LoVo (cell line): ENCODE measurements at regions not wholly inside any gene's neighbourhood (a gene's known extent, or its start where the extent isn't known, plus 50 kb on each side); places are given as distances from the start of the nearest gene placed in this dataset.
"Not testable (repeated sequence)": the region's sequence is repeated elsewhere in the genome, so short reads cannot be mapped to it uniquely, and the experiment has no call there.

Experiments used
- DNase-seq: peaks from one replicate; pipeline ENCODE4 v3.0.0-alpha.2; 2016; ENCODE audit warnings: low spot score

GRCh38 chr18:1488394-1488793 is 583.7 kb downstream of the ADCYAP1 start:
- DNase-seq = no peak

GRCh38 chr18:1488957-1489356 is 584.3 kb downstream of the ADCYAP1 start:
- DNase-seq = no peak

- no peak for DNase-seq
Observed at GRCh38 chr18:1495387-1495786, 590.7 kb downstream of the ADCYAP1 start.

- DNase-seq = no peak
Observed at GRCh38 chr18:1496096-1496495, 591.4 kb downstream of the ADCYAP1 start.

DNA sequence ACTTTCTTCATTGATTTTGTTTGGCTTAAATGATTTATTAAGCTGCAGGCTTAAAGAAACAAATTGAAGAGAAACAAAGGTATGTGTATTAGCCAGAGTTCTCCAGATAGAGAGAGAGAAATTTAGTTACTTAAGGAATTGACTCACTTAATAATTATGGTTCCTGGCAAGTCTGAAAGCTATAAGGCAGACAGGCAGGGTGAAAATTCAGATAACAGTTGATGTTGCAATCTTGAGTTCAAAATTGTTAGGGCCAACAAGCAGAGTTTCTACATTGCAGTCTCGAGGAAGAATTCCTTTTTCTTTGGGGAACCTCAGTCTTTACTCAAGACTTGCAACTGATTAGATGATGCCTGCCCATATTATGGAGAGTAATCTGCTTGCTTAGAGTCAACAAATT is 593.5 kb downstream of the ADCYAP1 start:
- DNase-seq = no peak

DNA sequence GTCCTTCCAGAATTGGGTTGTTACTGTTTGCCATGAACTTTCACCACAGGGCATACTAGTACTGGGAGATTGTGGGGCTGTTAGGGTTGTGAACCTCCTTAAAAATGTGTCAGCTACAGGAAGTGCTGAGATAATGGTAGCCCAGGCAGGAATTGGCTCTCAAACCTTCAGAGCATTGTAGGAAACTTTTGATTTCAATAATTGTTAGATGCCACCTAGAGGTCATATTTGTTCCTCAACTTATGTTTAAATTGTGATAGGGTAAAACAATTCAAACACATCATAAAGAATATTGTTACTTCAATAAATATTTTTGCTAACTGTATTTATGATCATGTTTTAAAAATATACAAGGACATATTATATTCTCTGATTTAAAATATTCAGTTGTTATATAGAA is 594.6 kb downstream of the ADCYAP1 start:
- DNase-seq = no peak

DNA sequence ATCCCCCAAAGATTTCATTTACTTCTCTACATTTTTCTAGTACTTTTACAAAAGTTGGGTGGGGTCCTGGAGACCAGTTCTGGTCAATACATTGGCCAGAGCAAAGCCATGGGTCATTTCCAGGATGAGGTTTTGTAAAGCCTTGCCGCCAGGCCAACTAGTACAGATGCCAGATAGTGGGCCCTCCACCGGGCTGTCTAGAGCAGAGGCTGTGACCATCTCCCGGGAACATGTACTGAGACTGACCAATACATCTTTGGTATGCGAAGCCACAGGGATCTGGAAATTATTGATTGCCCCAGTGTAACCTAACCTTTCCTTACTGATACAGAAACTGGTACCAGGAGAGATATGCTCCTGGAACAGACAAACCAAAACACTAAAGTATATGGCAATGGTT is 599.2 kb downstream of the ADCYAP1 start:
- no peak for DNase-seq

DNA sequence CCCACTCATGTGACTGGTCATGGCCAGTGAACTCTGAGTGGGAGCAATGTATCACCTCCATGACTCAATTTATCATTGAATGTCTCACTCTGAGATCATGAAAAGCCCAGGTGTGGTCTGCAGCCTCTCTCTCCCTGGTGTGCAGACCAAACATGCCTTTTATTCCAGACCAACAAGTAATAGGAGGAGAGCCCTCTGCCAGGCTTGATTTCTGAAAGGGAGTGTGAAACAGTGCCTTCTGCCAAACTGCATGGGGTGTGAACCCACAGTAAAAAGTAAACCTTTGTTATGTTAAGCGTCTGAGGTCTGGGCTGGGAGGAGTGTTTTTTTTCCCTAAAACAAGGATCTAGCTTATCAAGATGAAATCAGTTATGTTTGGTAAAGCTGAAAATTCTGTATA is 601.2 kb downstream of the ADCYAP1 start:
- DNase-seq = no peak

- no peak for DNase-seq
Observed at GRCh38 chr18:1510542-1511179, 606.0 kb downstream of the ADCYAP1 start.

DNA sequence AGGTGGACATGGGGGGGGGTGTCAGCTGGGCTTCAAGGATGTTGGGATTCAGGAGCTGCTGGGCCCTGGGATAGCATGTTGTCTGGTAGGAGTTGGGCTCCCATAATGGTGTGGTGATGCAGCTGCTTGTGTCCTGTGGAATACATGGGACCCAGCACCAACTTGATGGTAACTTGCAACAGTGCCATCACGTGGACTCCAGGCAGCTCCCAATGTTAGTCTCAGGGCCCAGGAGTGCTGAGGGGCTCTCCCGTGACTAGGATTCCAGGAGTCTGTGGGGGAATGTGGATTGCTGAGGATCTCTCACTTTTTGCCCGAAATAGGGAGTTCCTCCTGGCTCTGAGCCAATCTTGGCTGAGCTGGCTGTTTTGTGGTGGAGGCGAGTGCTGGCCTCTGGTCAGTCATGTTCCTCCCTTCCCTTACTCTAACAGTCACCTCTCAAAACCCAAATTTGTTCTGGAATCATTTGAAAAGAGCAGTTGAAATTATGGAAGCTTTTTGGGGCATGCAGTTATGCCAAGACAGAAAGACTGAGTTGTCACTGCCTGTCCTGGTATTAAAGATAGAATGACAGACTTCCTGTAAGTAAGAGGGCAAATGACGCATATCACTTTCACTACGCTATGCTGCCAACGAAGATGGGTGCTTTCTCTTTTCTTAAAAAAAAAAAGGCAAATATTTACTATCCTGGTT is 607.1 kb downstream of the ADCYAP1 start:
- no peak for DNase-seq

DNA sequence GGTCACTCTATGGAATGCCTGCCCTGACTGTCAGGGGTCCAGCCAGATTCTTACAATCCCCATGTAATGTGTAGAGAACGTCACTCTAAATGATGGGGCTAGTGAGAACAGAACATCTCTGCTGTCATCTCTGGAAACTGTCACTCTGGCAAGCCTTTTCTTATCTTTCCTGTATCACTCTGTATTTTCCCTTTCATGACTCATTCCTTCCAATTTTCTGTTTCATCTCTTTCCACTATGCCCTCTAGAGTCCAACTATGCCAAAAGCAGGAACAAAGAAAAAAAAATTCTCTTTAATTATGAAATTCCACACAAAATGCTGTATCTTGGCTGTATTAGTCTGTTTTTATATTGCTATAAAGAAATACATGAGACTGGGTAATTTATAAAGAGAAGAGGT is 608.8 kb downstream of the ADCYAP1 start:
- peak; percentile 1 for DNase-seq

GRCh38 chr18:1521588-1522248 is 617.0 kb downstream of the ADCYAP1 start:
- not testable (repeated sequence) for DNase-seq

DNA sequence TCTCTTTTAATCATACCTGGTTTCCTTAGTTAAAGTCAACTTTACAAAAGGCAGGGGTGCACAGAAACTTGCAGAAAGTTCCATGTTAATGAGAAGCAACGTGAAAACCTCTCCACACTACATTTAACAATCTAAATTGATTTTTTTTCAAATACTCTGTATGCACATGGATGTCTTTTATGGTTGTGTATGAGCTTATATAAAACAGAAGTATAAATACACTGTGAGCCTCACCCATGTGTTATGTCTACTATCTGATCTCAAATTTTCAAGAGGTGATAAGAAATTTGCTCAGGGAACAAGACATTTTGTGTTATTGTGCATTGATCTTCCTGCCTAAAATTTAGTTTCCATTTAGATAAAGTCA is 617.6 kb downstream of the ADCYAP1 start:
- DNase-seq = no peak

DNA sequence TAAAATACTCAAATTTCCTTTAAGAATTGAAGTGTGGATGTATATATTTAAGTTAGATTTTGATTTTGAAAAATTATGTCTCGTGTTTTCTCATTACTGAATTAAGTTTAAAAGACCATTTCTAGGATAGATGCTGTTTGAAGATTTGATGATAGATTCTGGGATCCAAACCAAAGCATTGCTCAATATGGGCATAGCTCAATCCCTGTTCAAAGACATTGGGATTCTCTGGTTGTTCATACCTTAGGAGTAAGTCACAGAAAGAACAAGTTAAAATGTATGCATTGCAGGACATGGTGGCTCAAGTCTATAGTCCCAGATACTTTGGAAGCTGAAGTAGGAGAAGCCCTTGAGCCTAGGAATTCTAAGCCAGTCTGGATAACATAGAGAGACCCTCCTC is 622.3 kb downstream of the ADCYAP1 start:
- DNase-seq = no peak

GRCh38 chr18:1527805-1528204 is 623.1 kb downstream of the ADCYAP1 start:
- no peak for DNase-seq

DNA sequence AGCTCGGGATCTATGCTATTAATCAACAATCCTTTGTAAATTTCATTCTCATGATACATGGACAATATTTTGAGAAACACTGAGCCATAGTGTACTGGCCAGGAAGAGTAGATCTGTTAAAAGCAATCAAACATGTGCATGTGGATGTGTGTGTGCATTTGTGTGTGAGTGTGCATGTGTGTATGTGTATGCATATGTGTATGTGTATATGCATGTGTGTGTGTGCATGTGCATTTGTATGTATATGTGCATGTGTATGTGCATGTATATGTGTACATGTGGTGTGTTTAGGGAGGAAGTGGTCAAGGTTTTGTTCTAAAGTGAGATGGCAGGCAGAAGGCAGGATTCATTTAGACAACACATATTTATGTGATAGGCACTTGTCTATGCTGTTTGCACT is 623.8 kb downstream of the ADCYAP1 start:
- no peak for DNase-seq

- DNase-seq = no peak
Observed at GRCh38 chr18:1528964-1529509, 624.4 kb downstream of the ADCYAP1 start.

GRCh38 chr18:1530650-1531049 is 626.0 kb downstream of the ADCYAP1 start:
- DNase-seq = no peak

DNA sequence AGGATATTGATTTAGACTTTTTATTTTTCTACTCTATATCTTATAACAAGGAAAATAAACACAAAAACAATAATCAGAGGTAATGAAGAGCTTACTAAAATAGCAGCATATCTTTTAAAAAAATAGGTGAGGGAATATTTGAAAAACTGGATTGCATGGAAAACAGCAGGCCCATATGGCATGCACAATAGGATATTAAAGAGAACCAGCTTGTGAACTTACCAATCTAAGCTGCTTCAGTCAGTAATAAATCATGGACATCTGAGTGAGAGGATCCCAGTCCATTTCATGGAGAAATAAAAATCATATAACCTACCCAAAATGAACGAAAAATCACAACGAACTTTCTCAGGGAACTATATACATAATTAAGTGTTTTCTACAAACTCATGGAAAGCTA is 634.6 kb downstream of the ADCYAP1 start:
- DNase-seq = no peak

- no peak for DNase-seq
Observed at GRCh38 chr18:1541478-1541877, 636.8 kb downstream of the ADCYAP1 start.

- no peak for DNase-seq
Observed at GRCh38 chr18:1542230-1542774, 637.6 kb downstream of the ADCYAP1 start.

DNA sequence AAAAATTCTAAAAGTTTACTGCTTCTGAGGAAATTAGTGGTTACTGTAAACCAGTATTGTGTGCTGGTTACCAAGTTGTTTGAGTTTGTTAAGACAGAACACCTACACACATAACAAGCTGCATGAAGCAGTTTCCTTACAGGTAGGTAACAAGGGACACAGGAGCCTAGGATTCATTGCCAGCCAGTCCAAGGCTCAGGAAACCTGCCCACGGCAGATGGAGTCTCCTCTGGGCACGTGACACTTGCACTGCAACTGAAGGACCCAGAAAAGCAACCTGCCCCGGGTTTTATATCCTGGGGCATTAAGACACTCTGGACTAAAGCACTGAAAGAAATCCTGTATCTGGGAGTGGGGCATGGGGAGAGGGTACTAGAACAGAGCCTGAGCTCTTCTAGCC is 639.3 kb downstream of the ADCYAP1 start:
- DNase-seq = no peak

GRCh38 chr18:1557711-1558110 is 653.0 kb downstream of the ADCYAP1 start:
- not testable (repeated sequence) for DNase-seq
